Neural cell (in vitro differentiated cells): ENCODE measurements at regions not wholly inside any gene's neighbourhood (a gene's known extent, or its start where the extent isn't known, plus 50 kb on each side); places are given as distances from the start of the nearest gene placed in this dataset.

Experiments used
- H2AFZ ChIP-seq: fragments of 200-600, 300-800 bp; sonication (generic), shearing (Covaris generic); 2 replicates; pipeline ENCODE4 v1.6.0; 2014; ENCODE audit warnings: low read depth, mild to moderate bottlenecking, antibody characterized with exemption, low read length, moderate library complexity
- H3F3A ChIP-seq: fragments of 200-600 bp; shearing (Covaris generic); 2 replicates; pipeline ENCODE4 v1.6.1; 2016; ENCODE audit warnings: mild to moderate bottlenecking, moderate library complexity, mixed read lengths, antibody characterized with exemption, low read length; ENCODE audit not compliant: insufficient read depth, poor library complexity, severe bottlenecking
- H3K27ac ChIP-seq: fragments of 200-600, 300-800 bp; sonication (generic), shearing (Covaris generic); 2 replicates; pipeline ENCODE4 v1.5.1; 2014; ENCODE audit warnings: mild to moderate bottlenecking, low read length, moderate library complexity
- H3K27me3 ChIP-seq: fragments of 300-800, 200-600 bp; sonication (generic), shearing (Covaris generic); 2 replicates; pipeline ENCODE4 v1.6.0; 2014; ENCODE audit warnings: mild to moderate bottlenecking, low read depth, low read length, moderate library complexity; ENCODE audit not compliant: insufficient read depth
- H3K36me3 ChIP-seq: fragments of 300-800, 200-600 bp; sonication (generic), shearing (Covaris generic); 2 replicates; pipeline ENCODE4 v1.5.1; 2014; ENCODE audit warnings: mild to moderate bottlenecking, antibody characterized with exemption, low read length, moderate library complexity; ENCODE audit not compliant: insufficient read depth
- H3K4me2 ChIP-seq: fragments of 300-800, 200-600 bp; sonication (generic), shearing (Covaris generic); 2 replicates; pipeline ENCODE4 v1.6.0; 2014; ENCODE audit warnings: mild to moderate bottlenecking, low read length
- H3K4me3 ChIP-seq: fragments of 300-800, 200-600 bp; sonication (generic), shearing (Covaris generic); 2 replicates; pipeline ENCODE4 v1.5.1; 2014; ENCODE audit warnings: mild to moderate bottlenecking, low read length, moderate library complexity
- H3K79me2 ChIP-seq: fragments of 200-600 bp; shearing (Covaris generic); replicated peaks from 2 replicates; pipeline ENCODE4 v1.6.0; 2014; ENCODE audit warnings: mild to moderate bottlenecking, low read length, moderate library complexity; ENCODE audit not compliant: insufficient read depth
- H3K9ac ChIP-seq: fragments of 300-800, 200-600 bp; sonication (generic), shearing (Covaris generic); 2 replicates; pipeline ENCODE4 v1.6.1; 2016; ENCODE audit warnings: mild to moderate bottlenecking, low read length, mixed read lengths
- H3K9me2 ChIP-seq: fragments of 200-600 bp; shearing (Covaris generic); 2 replicates; pipeline ENCODE4 v1.6.1; 2016; ENCODE audit warnings: mild to moderate bottlenecking, low read length, mixed read lengths; ENCODE audit not compliant: insufficient read depth
- H3K9me3 ChIP-seq: fragments of 200-600, 300-800 bp; sonication (generic), shearing (Covaris generic); 2 replicates; pipeline ENCODE4 v1.6.1; 2016; ENCODE audit warnings: mild to moderate bottlenecking, mixed run types, low read length, moderate library complexity, mixed read lengths
- H4K20me1 ChIP-seq: fragments of 200-600 bp; shearing (Covaris generic); 2 replicates; pipeline ENCODE4 v1.6.1; 2016; ENCODE audit warnings: mild to moderate bottlenecking, mixed run types; ENCODE audit not compliant: insufficient read depth
- EP300 ChIP-seq: fragments of 450-650 bp; conservative IDR thresholded peaks from 2 replicates; pipeline ENCODE4 v1.6.1; 2014; ENCODE audit warnings: antibody characterized with exemption, mild to moderate bottlenecking, moderate library complexity; ENCODE audit not compliant: poor library complexity, severe bottlenecking
- EZH2 ChIP-seq: fragments of 200-600, 300-800 bp; shearing (Covaris generic), sonication (generic); IDR thresholded peaks from 2 replicates; pipeline ENCODE4 v1.6.1; 2014; ENCODE audit warnings: antibody characterized with exemption, low read length, borderline replicate concordance, mild to moderate bottlenecking; ENCODE audit not compliant: insufficient read depth, poor library complexity, severe bottlenecking
- POLR2AphosphoS5 ChIP-seq: IDR thresholded peaks from 2 replicates; pipeline ENCODE4 v1.6.1; 2012
- RAD21 ChIP-seq: fragments of 450-650 bp; conservative IDR thresholded peaks from 2 replicates; pipeline ENCODE4 v1.6.1; 2014; ENCODE audit warnings: antibody characterized with exemption, mild to moderate bottlenecking, moderate library complexity
- SMC3 ChIP-seq: fragments of 450-650 bp; conservative IDR thresholded peaks from 2 replicates; pipeline ENCODE4 v1.6.1; 2014; ENCODE audit warnings: antibody characterized with exemption, mild to moderate bottlenecking, moderate library complexity; ENCODE audit not compliant: poor library complexity
- TAF1 ChIP-seq: IDR thresholded peaks from 2 replicates; pipeline ENCODE4 v1.6.1; 2012; ENCODE audit warnings: low read depth
- TF ChIP-seq, protein P1 (sequence below): IDR thresholded peaks from 2 replicates; pipeline ENCODE4 v1.6.1; 2012; ENCODE audit warnings: borderline replicate concordance

DNA sequence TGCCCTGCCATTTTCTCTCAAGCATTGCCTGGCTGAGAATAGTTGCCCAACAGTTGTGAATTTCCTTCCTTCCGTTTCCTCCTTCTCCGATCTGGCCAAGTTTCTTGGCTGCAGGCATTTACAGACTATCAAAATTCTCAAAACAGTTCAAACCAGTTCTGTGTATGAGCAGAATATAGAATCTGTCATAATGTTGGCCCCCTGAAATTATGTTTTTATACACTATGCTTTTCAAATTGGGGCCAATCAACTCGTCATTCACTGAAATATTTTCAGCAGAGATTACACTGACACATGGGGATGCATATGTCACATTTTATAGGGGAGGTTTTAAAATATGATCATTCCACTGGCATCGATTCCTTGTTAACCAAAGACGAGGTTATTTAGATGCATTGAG is 284.2 kb upstream of the TMTC4 start:
- TF ChIP-seq SMC3 (no peak), POLR2AphosphoS5 (peak; percentile 88), EP300 (peak; percentile 62)
- Histone ChIP-seq H3K79me2 (no peaks in the 10 kb centered on the region), H3K9me2 (no peaks in the 10 kb centered on the region), H3K27ac (no peak overlapping the region), H3K9ac (no peak overlapping the region), H2AFZ (no peak overlapping the region), H3K27me3 (no peaks in the 10 kb centered on the region), H3F3A (peaks cover 4% of the 10 kb centered on the region), H3K4me2 (no peak overlapping the region), H3K9me3 (peaks cover 3% of the 10 kb centered on the region), H3K4me3 (no peak overlapping the region), H3K36me3 (no peaks in the 10 kb centered on the region), H4K20me1 (no peaks in the 10 kb centered on the region)

DNA sequence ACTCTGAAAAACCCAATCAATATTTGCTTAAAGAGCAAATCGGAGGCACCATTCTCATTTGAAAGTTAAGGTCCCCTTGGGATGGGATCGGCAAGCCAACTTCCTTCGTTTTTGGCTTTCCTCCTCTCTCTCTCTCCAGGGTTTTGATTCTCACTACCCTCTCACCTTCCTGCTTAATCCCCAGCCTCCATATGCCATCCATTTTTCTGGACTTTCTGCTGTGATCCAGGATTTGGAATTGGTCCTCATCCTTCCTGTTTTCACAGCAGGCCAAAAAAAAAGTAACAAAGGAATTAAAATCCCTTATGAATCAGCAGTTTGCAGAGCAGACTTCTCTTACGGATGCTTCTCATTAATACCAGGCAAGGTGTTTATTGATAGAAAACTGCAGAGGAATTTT is 283.1 kb upstream of the TMTC4 start:
- no peak overlapping the region for H3K4me3 ChIP-seq
- H3K9me3 ChIP-seq, result no peaks in the 10 kb centered on the region
- no peak overlapping the region for H2AFZ ChIP-seq
- H3K27me3 ChIP-seq, result no peaks in the 10 kb centered on the region
- no peak overlapping the region for H3K9ac ChIP-seq
- no peaks in the 10 kb centered on the region for H3K79me2 ChIP-seq
- H3K27ac ChIP-seq, result no peak overlapping the region
- H3K4me2 ChIP-seq, result no peak overlapping the region
- H3K36me3 ChIP-seq, result no peaks in the 10 kb centered on the region
- TF ChIP-seq, protein P1, sequence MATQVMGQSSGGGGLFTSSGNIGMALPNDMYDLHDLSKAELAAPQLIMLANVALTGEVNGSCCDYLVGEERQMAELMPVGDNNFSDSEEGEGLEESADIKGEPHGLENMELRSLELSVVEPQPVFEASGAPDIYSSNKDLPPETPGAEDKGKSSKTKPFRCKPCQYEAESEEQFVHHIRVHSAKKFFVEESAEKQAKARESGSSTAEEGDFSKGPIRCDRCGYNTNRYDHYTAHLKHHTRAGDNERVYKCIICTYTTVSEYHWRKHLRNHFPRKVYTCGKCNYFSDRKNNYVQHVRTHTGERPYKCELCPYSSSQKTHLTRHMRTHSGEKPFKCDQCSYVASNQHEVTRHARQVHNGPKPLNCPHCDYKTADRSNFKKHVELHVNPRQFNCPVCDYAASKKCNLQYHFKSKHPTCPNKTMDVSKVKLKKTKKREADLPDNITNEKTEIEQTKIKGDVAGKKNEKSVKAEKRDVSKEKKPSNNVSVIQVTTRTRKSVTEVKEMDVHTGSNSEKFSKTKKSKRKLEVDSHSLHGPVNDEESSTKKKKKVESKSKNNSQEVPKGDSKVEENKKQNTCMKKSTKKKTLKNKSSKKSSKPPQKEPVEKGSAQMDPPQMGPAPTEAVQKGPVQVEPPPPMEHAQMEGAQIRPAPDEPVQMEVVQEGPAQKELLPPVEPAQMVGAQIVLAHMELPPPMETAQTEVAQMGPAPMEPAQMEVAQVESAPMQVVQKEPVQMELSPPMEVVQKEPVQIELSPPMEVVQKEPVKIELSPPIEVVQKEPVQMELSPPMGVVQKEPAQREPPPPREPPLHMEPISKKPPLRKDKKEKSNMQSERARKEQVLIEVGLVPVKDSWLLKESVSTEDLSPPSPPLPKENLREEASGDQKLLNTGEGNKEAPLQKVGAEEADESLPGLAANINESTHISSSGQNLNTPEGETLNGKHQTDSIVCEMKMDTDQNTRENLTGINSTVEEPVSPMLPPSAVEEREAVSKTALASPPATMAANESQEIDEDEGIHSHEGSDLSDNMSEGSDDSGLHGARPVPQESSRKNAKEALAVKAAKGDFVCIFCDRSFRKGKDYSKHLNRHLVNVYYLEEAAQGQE, result no peak
- TF ChIP-seq RAD21 (no peak), TAF1 (no peak)
- no peaks in the 10 kb centered on the region for H3K9me2 ChIP-seq
- H4K20me1 ChIP-seq, result no peaks in the 10 kb centered on the region
- peaks cover 4% of the 10 kb centered on the region for H3F3A ChIP-seq

DNA sequence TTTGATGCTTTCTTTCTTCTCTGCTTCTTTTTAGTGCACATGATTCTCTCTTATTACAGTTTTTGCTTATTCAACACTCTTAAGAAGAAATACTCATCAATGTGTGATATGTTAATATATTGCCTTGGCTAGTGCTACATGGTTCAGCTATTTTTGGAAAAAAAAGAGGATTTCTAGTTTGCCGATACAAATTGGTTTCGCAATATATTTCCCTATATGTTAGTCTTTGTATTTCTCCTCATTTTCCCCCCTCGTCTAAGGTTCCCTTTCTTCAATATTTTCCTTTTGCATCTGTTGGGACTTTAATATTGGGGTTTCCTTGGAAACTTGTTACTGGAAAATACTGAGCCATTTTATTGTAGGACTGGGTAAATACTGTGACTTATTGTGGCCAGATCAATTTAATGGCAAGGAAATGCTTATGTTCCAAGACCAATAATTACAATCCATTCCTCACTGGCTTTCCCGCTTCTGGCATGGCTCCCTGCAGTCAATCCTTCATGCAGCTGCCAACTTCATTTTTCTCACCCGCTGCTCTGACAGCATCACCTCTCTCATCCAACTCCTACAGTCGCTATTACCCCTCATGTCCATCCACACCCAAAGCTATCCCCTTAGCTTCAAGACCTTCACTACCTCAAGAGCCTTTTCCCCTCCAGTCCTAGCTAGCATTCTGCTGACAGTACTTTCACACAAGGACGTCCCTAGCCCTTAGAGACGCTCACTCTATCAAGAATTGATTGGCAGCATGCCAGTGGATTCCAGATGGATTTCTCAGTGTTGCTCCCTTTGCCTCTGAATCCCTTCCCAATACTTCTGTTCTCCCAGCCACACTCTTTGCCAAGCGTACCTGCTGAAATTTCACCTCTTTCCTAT is 280.1 kb upstream of the TMTC4 start:
- no peaks in the 10 kb centered on the region for H3K27me3 ChIP-seq
- no peaks in the 10 kb centered on the region for H3K9me2 ChIP-seq
- no peaks in the 10 kb centered on the region for H4K20me1 ChIP-seq
- TF ChIP-seq EZH2 (no peak), POLR2AphosphoS5 (peak; percentile 69), TAF1 (no peak), EP300 (peak; percentile 61)
- TF ChIP-seq, protein P1, result peak; percentile 58
- H3K4me2 ChIP-seq, result no peak overlapping the region
- H3K9ac ChIP-seq, result no peak overlapping the region
- peaks cover 4% of the 10 kb centered on the region for H3F3A ChIP-seq
- no peak overlapping the region for H3K27ac ChIP-seq
- no peak overlapping the region for H3K4me3 ChIP-seq
- H2AFZ ChIP-seq, result no peak overlapping the region
- no peaks in the 10 kb centered on the region for H3K36me3 ChIP-seq
- H3K9me3 ChIP-seq, result no peaks in the 10 kb centered on the region
- H3K79me2 ChIP-seq, result no peaks in the 10 kb centered on the region
